Astrocyte (in vitro differentiated cells and primary cell): ENCODE measurements at regions not wholly inside any gene's neighbourhood (a gene's known extent, or its start where the extent isn't known, plus 50 kb on each side); places are given as distances from the start of the nearest gene placed in this dataset.

ENCODE experiments used
- DNase-seq: peaks from one replicate; pipeline ENCODE4 v3.0.0-alpha.2; 2010; ENCODE audit warnings: low read depth
- FAIRE-seq: peaks from 2 replicates; lab custom pipeline; 2011; peaks lifted over from hg19 to GRCh38; lab: Jason Lieb, UNC
- H2AFZ ChIP-seq: 2 replicates; pipeline ENCODE4 v1.6.0; 2012; ENCODE audit warnings: low read depth, low read length, inconsistent platforms
- H3K27ac ChIP-seq: 2 replicates; pipeline ENCODE4 v1.5.1; 2011; ENCODE audit warnings: low read depth, low read length, inconsistent platforms
- H3K27me3 ChIP-seq: 2 replicates; pipeline ENCODE4 v1.6.0; 2011; ENCODE audit warnings: low read length, inconsistent platforms; ENCODE audit not compliant: insufficient read depth
- H3K36me3 ChIP-seq: 2 replicates; pipeline ENCODE4 v1.5.1; 2011; ENCODE audit warnings: low read length, inconsistent platforms; ENCODE audit not compliant: insufficient read depth
- H3K4me1 ChIP-seq: 2 replicates; pipeline ENCODE4 v1.5.1; 2011; ENCODE audit warnings: low read length, inconsistent platforms; ENCODE audit not compliant: insufficient read depth
- H3K4me2 ChIP-seq: 2 replicates; pipeline ENCODE4 v1.6.0; 2012; ENCODE audit warnings: low read length, inconsistent platforms
- H3K4me3 ChIP-seq: 2 replicates; pipeline ENCODE4 v1.5.1; 2011; ENCODE audit warnings: low read depth, mild to moderate bottlenecking, low read length, inconsistent platforms; ENCODE audit not compliant: insufficient read depth
- H3K79me2 ChIP-seq: 2 replicates; pipeline ENCODE4 v1.6.0; 2012; ENCODE audit warnings: mild to moderate bottlenecking, low read length, inconsistent platforms; ENCODE audit not compliant: insufficient read depth
- H3K9ac ChIP-seq: 2 replicates; pipeline ENCODE4 v1.6.0; 2012; ENCODE audit warnings: mild to moderate bottlenecking, low read length, inconsistent platforms
- H3K9me3 ChIP-seq: 2 replicates; pipeline ENCODE4 v1.5.1; 2012; ENCODE audit warnings: low read depth, mild to moderate bottlenecking, low read length, inconsistent platforms; ENCODE audit not compliant: insufficient read depth
- H4K20me1 ChIP-seq: 2 replicates; pipeline ENCODE4 v1.6.0; 2012; ENCODE audit warnings: low read length, inconsistent platforms; ENCODE audit not compliant: insufficient read depth
- H3K27ac Mint-ChIP-seq: one replicate; pipeline ENCODE4 v1.8.0; 2021; ENCODE audit warnings: mild to moderate bottlenecking, mixed read lengths; ENCODE audit not compliant: unreplicated experiment
- H3K27me3 Mint-ChIP-seq: one replicate; pipeline ENCODE4 v1.8.0; 2021; ENCODE audit warnings: low read depth, mixed read lengths; ENCODE audit not compliant: unreplicated experiment
- H3K36me3 Mint-ChIP-seq: one replicate; pipeline ENCODE4 v1.8.0; 2021; ENCODE audit warnings: low read depth, mixed read lengths; ENCODE audit not compliant: unreplicated experiment
- H3K4me1 Mint-ChIP-seq: one replicate; pipeline ENCODE4 v1.8.0; 2021; ENCODE audit warnings: low read depth, mixed read lengths; ENCODE audit not compliant: unreplicated experiment
- H3K4me3 Mint-ChIP-seq: one replicate; pipeline ENCODE4 v1.8.0; 2021; ENCODE audit warnings: mild to moderate bottlenecking, moderate library complexity, mixed read lengths; ENCODE audit not compliant: unreplicated experiment
- H3K9me3 Mint-ChIP-seq: one replicate; pipeline ENCODE4 v1.8.0; 2021; ENCODE audit warnings: mild to moderate bottlenecking, mixed read lengths; ENCODE audit not compliant: unreplicated experiment
- EZH2 ChIP-seq: IDR thresholded peaks from 2 replicates; pipeline ENCODE4 v1.6.1; 2012; ENCODE audit warnings: mild to moderate bottlenecking, low read length, inconsistent platforms; ENCODE audit not compliant: insufficient read depth
- TF ChIP-seq, protein P1 (sequence below): IDR thresholded peaks from 2 replicates; pipeline ENCODE4 v1.5.1; 2011; ENCODE audit warnings: low read depth, mild to moderate bottlenecking, inconsistent platforms, low read length, moderate library complexity; ENCODE audit not compliant: insufficient read depth

DNA sequence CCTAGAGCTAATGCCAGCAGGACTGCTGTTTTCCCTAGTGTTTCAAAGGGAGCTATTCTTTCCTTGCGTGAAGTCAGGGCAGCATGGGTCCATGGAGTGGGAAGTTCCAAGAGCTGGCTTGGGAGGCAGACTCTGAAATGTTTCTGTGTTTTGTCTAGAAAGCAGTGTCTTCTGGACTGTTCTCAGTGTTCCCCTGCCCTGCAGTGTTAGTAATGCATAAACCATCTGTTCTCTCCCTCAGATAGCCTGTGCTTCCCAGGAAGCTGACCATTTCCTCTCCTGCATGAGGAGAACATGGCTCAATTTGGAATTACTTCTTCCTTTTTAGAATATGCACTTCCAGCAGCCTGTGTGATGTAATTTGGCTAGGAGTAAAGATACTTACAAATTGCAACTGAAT lies 116.7 kb upstream of the CXCL13 start:
- DNase-seq (no peak), FAIRE-seq (no peak)
- no peak overlapping the region for H3K9ac ChIP-seq
- no peak overlapping the region for H2AFZ ChIP-seq
- H3K4me3 ChIP-seq, result no peak overlapping the region
- no peaks in the 10 kb centered on the region for H3K4me1 ChIP-seq
- peak overlapping the region; percentile 90 for H3K27ac Mint-ChIP-seq
- peaks cover 2% of the 10 kb centered on the region for H3K9me3 Mint-ChIP-seq
- H3K79me2 ChIP-seq, result no peaks in the 10 kb centered on the region
- no peak overlapping the region for H3K4me3 Mint-ChIP-seq
- H3K27me3 ChIP-seq, result no peaks in the 10 kb centered on the region
- H3K36me3 Mint-ChIP-seq, result no peaks in the 10 kb centered on the region
- peaks cover 9% of the 10 kb centered on the region for H3K4me1 Mint-ChIP-seq
- no peaks in the 10 kb centered on the region for H3K9me3 ChIP-seq
- H3K4me2 ChIP-seq, result no peak overlapping the region
- H3K27me3 Mint-ChIP-seq, result peaks cover 18% of the 10 kb centered on the region
- H3K36me3 ChIP-seq, result no peaks in the 10 kb centered on the region
- TF ChIP-seq, protein P1, sequence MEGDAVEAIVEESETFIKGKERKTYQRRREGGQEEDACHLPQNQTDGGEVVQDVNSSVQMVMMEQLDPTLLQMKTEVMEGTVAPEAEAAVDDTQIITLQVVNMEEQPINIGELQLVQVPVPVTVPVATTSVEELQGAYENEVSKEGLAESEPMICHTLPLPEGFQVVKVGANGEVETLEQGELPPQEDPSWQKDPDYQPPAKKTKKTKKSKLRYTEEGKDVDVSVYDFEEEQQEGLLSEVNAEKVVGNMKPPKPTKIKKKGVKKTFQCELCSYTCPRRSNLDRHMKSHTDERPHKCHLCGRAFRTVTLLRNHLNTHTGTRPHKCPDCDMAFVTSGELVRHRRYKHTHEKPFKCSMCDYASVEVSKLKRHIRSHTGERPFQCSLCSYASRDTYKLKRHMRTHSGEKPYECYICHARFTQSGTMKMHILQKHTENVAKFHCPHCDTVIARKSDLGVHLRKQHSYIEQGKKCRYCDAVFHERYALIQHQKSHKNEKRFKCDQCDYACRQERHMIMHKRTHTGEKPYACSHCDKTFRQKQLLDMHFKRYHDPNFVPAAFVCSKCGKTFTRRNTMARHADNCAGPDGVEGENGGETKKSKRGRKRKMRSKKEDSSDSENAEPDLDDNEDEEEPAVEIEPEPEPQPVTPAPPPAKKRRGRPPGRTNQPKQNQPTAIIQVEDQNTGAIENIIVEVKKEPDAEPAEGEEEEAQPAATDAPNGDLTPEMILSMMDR, result no peak
- no peak for TF ChIP-seq EZH2
- H4K20me1 ChIP-seq, result no peaks in the 10 kb centered on the region
- H3K27ac ChIP-seq, result no peak overlapping the region

DNA sequence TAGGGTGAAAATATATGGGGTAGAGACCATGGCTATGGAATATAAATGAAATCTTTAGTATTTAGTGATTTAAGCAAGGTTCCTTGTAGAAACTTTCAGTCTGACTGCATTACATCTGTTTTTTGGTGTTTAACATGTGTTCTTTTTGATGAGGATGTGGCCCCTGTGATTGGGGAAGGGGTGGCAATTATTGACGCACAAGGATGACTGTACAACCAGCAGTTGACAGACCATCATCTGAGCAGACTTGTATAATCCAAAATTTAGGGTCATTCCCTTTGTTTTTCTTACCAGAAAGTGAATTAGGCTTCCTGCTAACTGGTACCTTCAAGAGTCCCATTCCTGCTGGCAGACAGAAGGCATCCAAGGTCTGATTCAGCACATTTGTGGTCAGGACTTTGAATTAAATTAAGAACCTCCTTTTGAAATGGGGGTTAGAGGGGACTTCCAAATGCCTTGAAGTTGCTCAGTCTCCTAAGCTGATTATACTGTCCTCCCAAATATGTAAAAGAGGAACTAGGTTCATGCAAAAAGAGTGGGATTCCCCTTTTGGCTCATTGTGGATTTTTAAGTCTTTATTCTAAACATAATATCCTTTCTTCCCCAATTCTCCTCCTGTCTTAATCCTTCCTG lies 112.4 kb upstream of the CXCL13 start:
- H2AFZ ChIP-seq, result no peak overlapping the region
- H3K9ac ChIP-seq, result no peak overlapping the region
- FAIRE-seq, result no peak
- Mint-ChIP-seq H3K27me3 (peaks cover 3% of the 10 kb centered on the region), H3K4me1 (peaks cover 9% of the 10 kb centered on the region), H3K27ac (no peak overlapping the region), H3K4me3 (no peak overlapping the region), H3K9me3 (peaks cover 9% of the 10 kb centered on the region), H3K36me3 (no peaks in the 10 kb centered on the region)
- H3K4me1 ChIP-seq, result no peaks in the 10 kb centered on the region
- TF ChIP-seq, protein P1, result no peak
- TF ChIP-seq EZH2, result no peak
- DNase-seq, result no peak
- no peaks in the 10 kb centered on the region for H3K27me3 ChIP-seq
- no peak overlapping the region for H3K4me3 ChIP-seq
- H3K27ac ChIP-seq, result no peak overlapping the region
- H3K9me3 ChIP-seq, result no peaks in the 10 kb centered on the region
- H3K36me3 ChIP-seq, result no peaks in the 10 kb centered on the region
- no peaks in the 10 kb centered on the region for H3K79me2 ChIP-seq
- no peak overlapping the region for H3K4me2 ChIP-seq
- H4K20me1 ChIP-seq, result no peaks in the 10 kb centered on the region

DNA sequence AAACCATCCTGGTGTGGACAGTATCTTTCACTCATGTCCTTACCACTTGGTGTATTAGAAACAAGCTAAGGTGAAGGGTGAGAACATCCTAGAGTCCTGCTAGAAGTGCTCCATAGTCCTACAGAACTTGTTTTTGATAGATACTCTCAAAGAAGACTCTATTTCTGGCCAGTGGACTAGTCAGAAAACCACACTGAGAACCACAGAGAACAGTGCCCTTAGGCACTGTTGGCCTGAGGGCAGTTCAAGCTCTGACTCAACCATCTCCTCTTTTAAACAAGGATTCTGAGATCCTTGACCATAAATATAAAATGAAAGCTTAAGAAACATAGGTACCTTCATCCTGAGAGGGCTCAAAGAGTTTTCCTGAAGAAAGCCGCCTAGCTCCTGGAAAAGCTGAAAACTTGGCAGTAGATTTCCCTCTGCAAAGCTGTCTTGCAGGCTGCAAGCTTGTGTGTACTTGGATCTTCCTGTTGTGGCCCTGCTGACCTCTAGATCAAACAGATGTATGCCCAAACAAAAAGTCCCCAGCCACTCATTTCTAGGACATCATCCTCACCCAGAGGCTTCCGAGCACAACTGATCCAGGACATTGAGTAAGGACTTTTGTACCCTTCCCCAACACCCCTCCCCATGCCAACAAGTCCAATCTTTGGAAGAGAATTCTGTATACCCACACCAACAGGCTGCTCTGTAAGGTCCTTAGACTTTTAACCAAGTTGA lies 111.6 kb upstream of the CXCL13 start:
- peaks cover 3% of the 10 kb centered on the region for H3K27me3 Mint-ChIP-seq
- no peak overlapping the region for H3K4me3 Mint-ChIP-seq
- peaks cover 6% of the 10 kb centered on the region for H3K4me1 Mint-ChIP-seq
- H3K36me3 ChIP-seq, result no peaks in the 10 kb centered on the region
- H3K4me3 ChIP-seq, result no peak overlapping the region
- no peaks in the 10 kb centered on the region for H3K4me1 ChIP-seq
- peaks cover 7% of the 10 kb centered on the region for H3K9me3 Mint-ChIP-seq
- no peaks in the 10 kb centered on the region for H3K79me2 ChIP-seq
- no peak overlapping the region for H3K27ac ChIP-seq
- H3K36me3 Mint-ChIP-seq, result no peaks in the 10 kb centered on the region
- H3K27me3 ChIP-seq, result no peaks in the 10 kb centered on the region
- DNase-seq, result no peak
- TF ChIP-seq, protein P1, result no peak
- TF ChIP-seq EZH2, result no peak
- no peak overlapping the region for H2AFZ ChIP-seq
- H3K27ac Mint-ChIP-seq, result no peak overlapping the region
- H3K9ac ChIP-seq, result no peak overlapping the region
- H3K9me3 ChIP-seq, result no peaks in the 10 kb centered on the region
- H3K4me2 ChIP-seq, result no peak overlapping the region
- FAIRE-seq, result no peak
- no peaks in the 10 kb centered on the region for H4K20me1 ChIP-seq
